Ovary (tissue), 3 donors: ENCODE measurements at regions not wholly inside any gene's neighbourhood (a gene's known extent, or its start where the extent isn't known, plus 50 kb on each side); places are given as distances from the start of the nearest gene placed in this dataset.

Experiments
- EP300 ChIP-seq: sonication (generic); formaldehyde crosslinking; IDR thresholded peaks from one replicate; pipeline ENCODE4 v1.6.1; 2017; ENCODE audit warnings: antibody characterized with exemption
- POLR2A ChIP-seq: fragments of 450-650 bp; IDR thresholded peaks from one replicate; pipeline ENCODE4 v1.6.1; 2017; ENCODE audit warnings: antibody characterized with exemption, mild to moderate bottlenecking, moderate library complexity
- TF ChIP-seq, protein P1 (sequence below), 3 donors: fragments of 450-650 bp in 2 of 3; fragments of 200-600 bp in 1 of 3; IDR thresholded peaks; one replicate each; pipeline versions ENCODE4 v1.5.1 to v1.8.0; 2016 to 2022; ENCODE audit warnings: antibody characterized with exemption in 3 of 3, mild to moderate bottlenecking in 1 of 3
- donor health status: DM: no; HTN: no; CAD: no.

DNA sequence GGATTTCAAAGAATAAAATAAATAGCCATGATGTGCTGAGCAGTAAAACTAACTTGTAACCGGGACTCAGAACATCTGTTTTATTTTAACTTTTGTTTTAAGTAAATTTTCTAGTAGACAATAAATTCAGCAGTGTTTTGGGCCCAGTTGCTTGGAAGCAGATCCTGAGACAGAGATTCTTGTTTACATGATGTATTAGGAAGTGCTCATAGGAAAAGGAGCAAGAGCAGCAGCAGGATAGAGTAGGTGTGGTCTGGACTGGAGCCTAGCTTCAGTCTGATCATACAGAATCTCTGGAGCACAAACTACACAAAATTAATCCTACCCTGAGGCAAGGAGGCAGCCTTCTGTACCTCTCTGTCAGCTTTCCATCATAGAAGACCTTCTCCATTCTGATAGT, 139.2 kb upstream of the CCNH start:
- TF ChIP-seq POLR2A (no peak), EP300 (no peak)
- TF ChIP-seq, protein P1, sequence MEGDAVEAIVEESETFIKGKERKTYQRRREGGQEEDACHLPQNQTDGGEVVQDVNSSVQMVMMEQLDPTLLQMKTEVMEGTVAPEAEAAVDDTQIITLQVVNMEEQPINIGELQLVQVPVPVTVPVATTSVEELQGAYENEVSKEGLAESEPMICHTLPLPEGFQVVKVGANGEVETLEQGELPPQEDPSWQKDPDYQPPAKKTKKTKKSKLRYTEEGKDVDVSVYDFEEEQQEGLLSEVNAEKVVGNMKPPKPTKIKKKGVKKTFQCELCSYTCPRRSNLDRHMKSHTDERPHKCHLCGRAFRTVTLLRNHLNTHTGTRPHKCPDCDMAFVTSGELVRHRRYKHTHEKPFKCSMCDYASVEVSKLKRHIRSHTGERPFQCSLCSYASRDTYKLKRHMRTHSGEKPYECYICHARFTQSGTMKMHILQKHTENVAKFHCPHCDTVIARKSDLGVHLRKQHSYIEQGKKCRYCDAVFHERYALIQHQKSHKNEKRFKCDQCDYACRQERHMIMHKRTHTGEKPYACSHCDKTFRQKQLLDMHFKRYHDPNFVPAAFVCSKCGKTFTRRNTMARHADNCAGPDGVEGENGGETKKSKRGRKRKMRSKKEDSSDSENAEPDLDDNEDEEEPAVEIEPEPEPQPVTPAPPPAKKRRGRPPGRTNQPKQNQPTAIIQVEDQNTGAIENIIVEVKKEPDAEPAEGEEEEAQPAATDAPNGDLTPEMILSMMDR (IDR thresholded peaks at IDR 0.05): no peak
